Transverse colon (tissue), 4 donors: ENCODE measurements at regions not wholly inside any gene's neighbourhood (a gene's known extent, or its start where the extent isn't known, plus 50 kb on each side); places are given as distances from the start of the nearest gene placed in this dataset.

Experiments used
- EP300 ChIP-seq: sonication (generic); formaldehyde crosslinking; IDR thresholded peaks from one replicate; pipeline ENCODE4 v1.6.1; 2017; ENCODE audit warnings: antibody characterized with exemption, low read depth
- POLR2AphosphoS5 ChIP-seq, 3 donors: sonication (generic); formaldehyde crosslinking; IDR thresholded peaks; one replicate each; pipeline ENCODE4 v1.6.1; 2016; ENCODE audit warnings: antibody characterized with exemption in 3 of 3
- TF ChIP-seq, protein P1 (sequence below), 5 experiments: fragments of 200-600 bp in 3 of 5; fragments of 450-650 bp in 2 of 5; sonication (generic) in 3 of 5; IDR thresholded peaks; 1 replicate in 2 of 5; 2 replicates in 3 of 5; pipeline ENCODE4 v1.5.1; 2016 to 2017; ENCODE audit warnings: antibody characterized with exemption in 5 of 5, inconsistent platforms in 3 of 5, mild to moderate bottlenecking in 2 of 5, moderate library complexity in 1 of 5

DNA sequence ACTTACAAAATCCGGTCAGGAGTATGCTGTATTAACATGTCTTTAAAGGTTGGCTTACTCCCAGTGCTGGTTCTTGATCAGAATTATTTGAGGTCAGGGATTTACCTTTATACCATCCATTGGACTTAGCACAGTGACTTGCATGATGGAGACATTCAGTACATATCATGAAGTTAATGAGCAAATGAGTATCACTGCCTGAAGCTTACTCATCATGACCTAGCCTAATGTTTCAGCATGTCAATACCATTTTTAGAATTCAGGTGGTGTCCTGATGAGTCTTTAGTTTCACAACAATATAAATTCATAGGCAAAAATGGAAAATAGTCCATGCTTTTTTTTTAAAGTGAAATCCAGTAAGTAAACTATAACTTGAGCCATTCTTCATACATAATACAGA lies 226.0 kb upstream of the C9orf72 start:
- TF ChIP-seq, protein P1, sequence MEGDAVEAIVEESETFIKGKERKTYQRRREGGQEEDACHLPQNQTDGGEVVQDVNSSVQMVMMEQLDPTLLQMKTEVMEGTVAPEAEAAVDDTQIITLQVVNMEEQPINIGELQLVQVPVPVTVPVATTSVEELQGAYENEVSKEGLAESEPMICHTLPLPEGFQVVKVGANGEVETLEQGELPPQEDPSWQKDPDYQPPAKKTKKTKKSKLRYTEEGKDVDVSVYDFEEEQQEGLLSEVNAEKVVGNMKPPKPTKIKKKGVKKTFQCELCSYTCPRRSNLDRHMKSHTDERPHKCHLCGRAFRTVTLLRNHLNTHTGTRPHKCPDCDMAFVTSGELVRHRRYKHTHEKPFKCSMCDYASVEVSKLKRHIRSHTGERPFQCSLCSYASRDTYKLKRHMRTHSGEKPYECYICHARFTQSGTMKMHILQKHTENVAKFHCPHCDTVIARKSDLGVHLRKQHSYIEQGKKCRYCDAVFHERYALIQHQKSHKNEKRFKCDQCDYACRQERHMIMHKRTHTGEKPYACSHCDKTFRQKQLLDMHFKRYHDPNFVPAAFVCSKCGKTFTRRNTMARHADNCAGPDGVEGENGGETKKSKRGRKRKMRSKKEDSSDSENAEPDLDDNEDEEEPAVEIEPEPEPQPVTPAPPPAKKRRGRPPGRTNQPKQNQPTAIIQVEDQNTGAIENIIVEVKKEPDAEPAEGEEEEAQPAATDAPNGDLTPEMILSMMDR (IDR thresholded peaks at IDR 0.05) = no peak
- TF ChIP-seq EP300 = no peak
- TF ChIP-seq POLR2AphosphoS5 (IDR thresholded peaks at IDR 0.05) = no peak
